A673 (cell line): ENCODE measurements at regions not wholly inside any gene's neighbourhood (a gene's known extent, or its start where the extent isn't known, plus 50 kb on each side); places are given as distances from the start of the nearest gene placed in this dataset.

Experiments
- CTCF ChIP-seq: fragments of 300-800, 200-600 bp; sonication (generic); conservative IDR thresholded peaks from 2 replicates; pipeline ENCODE4 v1.5.1; 2017; ENCODE audit warnings: low read depth, mild to moderate bottlenecking, antibody characterized with exemption, low read length, moderate library complexity, mixed read lengths
- EZH2 ChIP-seq: fragments of 200-600 bp; sonication (generic); IDR thresholded peaks from 2 replicates; pipeline ENCODE4 v1.6.1; 2017; ENCODE audit warnings: borderline replicate concordance, low read depth, mild to moderate bottlenecking, mixed read lengths, antibody characterized with exemption, low read length; ENCODE audit not compliant: poor library complexity, severe bottlenecking

- TF ChIP-seq CTCF = no peak
- TF ChIP-seq EZH2 = no peak
Measured at GRCh38 chr1:103211073-103211472, 102.8 kb upstream of the COL11A1 start.
